GM12865 (cell line): ENCODE measurements at regions not wholly inside any gene's neighbourhood (a gene's known extent, or its start where the extent isn't known, plus 50 kb on each side); places are given as distances from the start of the nearest gene placed in this dataset.
"Not testable (repeated sequence)": the region's sequence is repeated elsewhere in the genome, so short reads cannot be mapped to it uniquely, and the experiment has no call there.

Source experiments
- DNase-seq: peaks from one replicate; pipeline ENCODE4 v3.0.0; 2010; ENCODE audit warnings: low read depth
- H3K4me3 ChIP-seq: 2 replicates; pipeline ENCODE4 v1.5.1; 2011; ENCODE audit warnings: mild to moderate bottlenecking, low read depth, low read length, control low read depth
- TF ChIP-seq, protein P1 (sequence below): IDR thresholded peaks from 2 replicates; pipeline ENCODE4 v1.5.1; 2011; ENCODE audit warnings: low read length, control low read depth, low read depth, inconsistent platforms; ENCODE audit not compliant: insufficient read depth; ENCODE audit errors: missing control alignments

DNA sequence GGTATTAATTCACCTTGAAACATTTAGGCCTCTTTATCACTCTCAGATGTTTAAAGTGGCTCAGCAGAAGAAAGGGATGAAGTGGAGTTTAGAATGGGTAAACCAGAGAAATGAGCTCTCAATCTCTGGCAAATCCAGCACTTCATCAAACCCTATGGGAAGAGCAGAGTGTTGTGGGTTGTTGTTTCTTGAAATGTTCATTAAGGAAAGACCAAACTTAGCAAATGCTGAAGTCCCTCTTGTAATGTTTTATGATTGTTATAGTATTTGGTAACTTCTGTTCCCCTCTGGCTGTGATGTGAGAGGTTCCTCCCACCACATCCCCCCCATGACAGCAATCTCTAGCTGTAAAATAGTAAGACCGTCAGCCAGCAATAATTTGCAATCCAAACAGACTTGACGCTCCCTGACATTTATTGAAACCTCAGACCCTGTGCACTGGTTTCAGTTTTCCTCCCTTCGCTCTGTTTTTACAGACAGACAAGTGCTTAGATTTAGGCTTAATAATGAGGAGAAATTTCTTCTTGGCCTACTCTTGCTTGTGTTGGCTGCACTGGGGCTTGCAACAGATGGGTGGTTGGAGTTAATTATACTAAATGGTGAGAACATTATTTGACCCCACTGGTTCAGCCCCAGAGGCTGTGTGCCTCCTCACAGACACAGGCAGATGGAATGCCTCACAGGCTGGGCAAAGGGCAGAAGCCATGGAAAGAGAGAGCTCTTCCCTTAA is 609.4 kb upstream of the SOX9 start:
- TF ChIP-seq, protein P1, sequence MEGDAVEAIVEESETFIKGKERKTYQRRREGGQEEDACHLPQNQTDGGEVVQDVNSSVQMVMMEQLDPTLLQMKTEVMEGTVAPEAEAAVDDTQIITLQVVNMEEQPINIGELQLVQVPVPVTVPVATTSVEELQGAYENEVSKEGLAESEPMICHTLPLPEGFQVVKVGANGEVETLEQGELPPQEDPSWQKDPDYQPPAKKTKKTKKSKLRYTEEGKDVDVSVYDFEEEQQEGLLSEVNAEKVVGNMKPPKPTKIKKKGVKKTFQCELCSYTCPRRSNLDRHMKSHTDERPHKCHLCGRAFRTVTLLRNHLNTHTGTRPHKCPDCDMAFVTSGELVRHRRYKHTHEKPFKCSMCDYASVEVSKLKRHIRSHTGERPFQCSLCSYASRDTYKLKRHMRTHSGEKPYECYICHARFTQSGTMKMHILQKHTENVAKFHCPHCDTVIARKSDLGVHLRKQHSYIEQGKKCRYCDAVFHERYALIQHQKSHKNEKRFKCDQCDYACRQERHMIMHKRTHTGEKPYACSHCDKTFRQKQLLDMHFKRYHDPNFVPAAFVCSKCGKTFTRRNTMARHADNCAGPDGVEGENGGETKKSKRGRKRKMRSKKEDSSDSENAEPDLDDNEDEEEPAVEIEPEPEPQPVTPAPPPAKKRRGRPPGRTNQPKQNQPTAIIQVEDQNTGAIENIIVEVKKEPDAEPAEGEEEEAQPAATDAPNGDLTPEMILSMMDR, result no peak
- H3K4me3 ChIP-seq, result no peak overlapping the region
- DNase-seq, result no peak

GRCh38 chr17:71513725-71514124 is 607.1 kb upstream of the SOX9 start:
- not testable (repeated sequence) for DNase-seq, H3K4me3 ChIP-seq

- no peak overlapping the region for H3K4me3 ChIP-seq
- DNase-seq, result no peak
- TF ChIP-seq, protein P1, result no peak
These were observed 604.7 kb upstream of the SOX9 start for GRCh38 chr17:71516149-71516548.

DNA sequence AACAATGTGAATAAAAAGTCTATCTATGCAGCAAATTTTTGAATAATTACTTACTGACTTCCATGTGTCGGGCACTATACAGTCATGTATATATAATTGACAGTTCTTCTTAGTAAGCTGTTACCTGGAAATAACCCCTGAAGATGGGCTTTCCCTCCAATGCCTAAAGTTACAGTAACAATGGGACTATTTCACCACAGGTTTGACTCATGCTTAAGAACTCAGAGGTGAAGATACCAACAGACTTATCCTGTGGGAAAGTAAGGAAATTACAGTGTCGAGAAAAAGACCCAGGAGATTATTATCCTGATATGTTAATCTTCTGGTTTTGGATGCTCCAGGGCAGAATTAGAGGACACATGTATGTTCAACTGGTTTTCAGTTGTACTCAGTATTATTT is 601.5 kb upstream of the SOX9 start:
- H3K4me3 ChIP-seq, result no peak overlapping the region
- no peak for DNase-seq

DNA sequence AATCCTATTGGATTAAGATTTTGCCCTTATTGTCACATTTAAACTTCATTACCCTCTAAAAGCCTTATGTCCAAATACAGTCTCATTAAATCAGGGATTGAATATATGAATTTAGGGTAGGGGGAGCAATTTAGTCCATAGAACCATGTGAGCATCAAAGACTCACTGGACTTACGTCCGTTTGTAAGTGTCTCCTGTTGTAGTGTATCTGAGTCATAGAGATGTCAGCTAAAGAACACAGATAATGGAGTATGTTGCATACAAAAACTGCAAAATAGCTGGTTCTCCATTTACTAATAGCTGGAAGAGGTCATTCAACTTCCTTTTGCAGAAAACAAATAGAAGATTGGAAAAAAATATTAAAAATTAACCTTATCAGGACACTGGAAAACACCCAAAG is 599.1 kb upstream of the SOX9 start:
- DNase-seq, result no peak
- H3K4me3 ChIP-seq, result no peak overlapping the region
- TF ChIP-seq, protein P1, result no peak

More for the DNA sequence above, 601.5 kb upstream of the SOX9 start:
- TF ChIP-seq, protein P1, result no peak

DNA sequence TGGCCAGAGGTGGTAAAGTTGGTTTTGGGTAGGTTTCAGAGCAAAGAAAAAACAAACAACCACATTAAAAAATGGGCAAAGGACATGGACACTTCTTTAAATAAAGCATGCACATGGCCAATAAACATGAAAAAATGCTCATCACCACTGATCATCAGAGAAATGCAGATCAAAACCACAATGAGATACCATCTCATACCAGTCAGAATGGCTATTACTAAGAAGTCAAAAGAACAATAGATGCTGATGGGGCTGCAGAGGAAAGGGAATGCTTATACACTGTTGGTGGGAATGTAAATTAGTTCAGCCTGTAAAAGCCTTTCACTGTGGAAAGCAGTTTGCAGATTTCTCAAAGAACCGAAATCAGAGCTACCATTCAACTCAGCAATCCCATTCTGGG is 598.4 kb upstream of the SOX9 start:
- TF ChIP-seq, protein P1, result no peak
- no peak for DNase-seq
- no peak overlapping the region for H3K4me3 ChIP-seq

DNA sequence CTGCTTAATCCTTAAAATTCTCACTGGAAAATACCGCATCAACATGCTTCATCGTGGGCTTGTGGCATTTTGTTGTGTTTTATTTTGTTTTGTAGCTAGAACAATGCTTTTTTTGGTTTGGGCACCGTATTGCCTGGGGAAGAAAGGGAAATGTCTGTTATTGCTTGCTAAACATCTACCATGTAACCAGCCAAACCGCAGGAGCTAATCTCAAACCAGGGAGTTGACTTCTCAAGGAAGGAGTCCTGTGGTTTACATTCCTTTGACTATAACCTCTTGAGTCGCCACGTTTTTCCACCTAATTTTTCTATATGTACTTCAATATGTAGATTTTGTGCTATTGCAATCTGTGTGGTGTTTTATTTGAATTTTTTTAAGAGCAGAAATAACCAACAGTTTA is 593.5 kb upstream of the SOX9 start:
- TF ChIP-seq, protein P1, result no peak
- no peak for DNase-seq
- H3K4me3 ChIP-seq, result no peak overlapping the region
